ENCODE measurements at regions not wholly inside any gene's neighbourhood (a gene's known extent, or its start where the extent isn't known, plus 50 kb on each side); places are given as distances from the start of the nearest gene placed in this dataset.

DNA sequence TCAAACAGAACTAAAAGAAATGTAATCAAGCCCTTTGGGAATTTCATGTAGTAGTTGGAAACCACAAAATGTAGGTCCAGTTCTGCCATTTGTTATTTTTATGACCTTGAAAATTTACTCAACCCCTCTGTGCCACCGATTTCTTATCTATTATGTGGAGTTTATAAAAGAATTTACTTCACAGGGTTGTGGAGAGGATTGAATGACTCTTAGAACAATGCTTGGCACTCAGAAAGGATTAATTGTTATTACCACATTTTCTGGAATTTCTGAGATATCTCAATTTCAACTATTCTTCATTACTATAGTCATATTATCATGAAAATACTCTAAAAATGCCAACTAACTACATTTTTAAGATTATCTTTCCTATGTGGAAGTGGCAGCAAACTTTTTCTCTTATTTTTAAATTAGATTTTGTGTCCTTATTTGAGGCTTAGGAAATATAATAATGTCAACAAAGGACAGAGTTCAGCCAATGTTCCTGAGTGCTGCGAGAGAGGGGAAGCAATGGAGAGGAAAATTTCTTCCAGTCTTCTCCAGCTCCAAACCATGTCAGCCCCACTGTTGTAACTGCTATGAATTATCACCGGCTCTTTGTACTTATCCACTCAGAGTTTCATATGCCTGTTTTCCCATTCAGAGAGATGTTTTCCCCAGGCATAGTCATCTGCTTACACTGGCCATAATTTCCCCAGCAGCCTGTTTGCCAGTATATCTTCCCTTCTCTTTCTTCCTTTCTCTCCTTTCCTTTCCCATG, 525.6 kb downstream of the SPATA31D1 start:
- FAIRE-seq, result no peak

DNA sequence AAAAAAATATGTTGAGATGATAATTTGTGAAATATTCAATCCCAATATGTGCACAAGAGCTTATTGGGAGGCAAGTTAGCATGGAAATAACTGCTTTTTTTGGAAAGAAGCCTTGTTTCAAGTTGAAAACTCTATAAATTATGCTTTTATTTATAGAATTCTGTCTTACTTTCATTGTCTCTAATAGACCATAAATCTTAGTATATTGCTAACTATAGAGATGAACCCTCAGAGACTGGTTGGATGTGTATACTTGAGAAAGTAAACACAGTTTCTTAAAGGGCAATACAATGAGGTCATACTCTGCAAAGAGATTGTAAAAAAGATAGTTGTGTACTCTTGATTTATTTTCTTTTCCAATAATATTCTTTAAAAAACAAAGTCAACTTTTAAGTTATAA, 530.3 kb downstream of the SPATA31D1 start:
- FAIRE-seq, result peak; percentile 77

DNA sequence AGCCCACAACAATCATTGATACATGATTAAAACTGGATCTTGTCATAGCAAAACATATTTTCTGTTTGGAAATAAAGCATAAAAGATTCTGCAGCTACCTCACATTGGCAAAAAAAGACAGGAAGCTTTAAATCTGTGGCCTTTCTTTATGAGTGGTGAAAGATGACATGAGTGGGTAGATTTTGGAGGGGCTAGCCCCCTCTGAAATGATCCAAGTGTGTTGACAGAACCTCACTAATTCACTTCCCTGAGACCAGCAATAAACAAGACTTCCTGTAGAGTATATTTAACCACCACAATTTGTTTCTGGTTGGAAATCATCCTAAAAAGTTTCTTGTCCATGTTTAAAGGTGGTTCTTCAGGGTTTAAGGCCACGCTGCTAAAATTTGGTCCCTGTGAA, 530.8 kb downstream of the SPATA31D1 start:
- no peak for FAIRE-seq

DNA sequence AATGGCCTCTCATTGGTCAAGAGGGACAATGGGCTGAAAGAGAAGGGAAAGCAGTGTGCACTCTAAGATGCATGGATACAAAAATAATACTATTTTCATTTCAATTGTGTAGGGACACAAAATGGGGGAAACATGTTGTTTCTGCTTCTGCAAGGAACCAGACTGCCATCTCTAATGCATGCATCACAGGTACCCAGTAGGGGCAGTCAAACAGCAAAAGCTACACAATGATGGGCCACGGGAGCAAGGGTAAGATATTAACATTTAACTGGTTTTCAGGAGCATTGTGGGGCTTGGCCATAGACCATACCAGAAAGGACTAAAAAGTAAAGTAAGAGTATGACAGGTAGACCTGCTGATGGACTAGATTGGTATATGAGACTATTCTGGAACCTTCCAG, 535.8 kb downstream of the SPATA31D1 start:
- no peak for FAIRE-seq

DNA sequence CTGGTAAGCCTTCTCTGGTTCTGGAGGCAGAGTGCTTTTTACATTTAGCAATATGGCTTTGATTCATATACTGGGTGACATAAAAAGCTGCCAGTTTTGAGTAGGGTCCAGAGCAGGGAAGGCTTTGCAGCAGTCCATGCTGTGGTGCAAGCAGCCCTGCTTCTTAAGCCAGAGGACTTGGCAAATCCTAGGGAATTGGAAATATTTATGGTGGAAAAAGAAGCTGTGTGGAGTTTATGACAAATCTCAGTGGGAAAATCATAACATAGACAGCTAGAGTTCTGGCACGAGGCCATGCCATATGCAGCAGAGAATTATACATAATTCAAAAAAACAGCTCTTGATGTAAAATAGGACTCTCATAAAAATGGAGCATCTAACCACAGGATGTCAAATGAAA, 536.4 kb downstream of the RASEF start:
- no peak for FAIRE-seq

DNA sequence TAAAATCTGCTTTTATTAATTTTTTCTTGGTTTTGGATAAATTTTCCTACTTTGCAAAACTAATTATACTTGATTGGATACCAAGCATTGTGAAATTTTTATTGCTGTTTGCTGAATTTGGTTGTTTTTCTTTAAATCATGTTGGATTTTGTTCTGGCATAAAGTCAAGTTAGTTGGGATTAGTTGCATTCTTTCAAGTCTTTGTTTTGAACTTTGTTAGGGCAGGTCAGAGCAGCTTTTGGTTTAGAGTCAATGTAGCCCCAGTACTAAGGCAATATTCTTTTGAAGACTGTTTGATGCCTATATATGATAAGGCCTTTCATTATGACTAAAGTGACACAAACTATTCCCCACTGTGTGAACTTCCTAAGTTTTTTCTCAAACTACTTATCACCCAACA, 531.1 kb downstream of the RASEF start:
- FAIRE-seq, result peak; percentile 5

DNA sequence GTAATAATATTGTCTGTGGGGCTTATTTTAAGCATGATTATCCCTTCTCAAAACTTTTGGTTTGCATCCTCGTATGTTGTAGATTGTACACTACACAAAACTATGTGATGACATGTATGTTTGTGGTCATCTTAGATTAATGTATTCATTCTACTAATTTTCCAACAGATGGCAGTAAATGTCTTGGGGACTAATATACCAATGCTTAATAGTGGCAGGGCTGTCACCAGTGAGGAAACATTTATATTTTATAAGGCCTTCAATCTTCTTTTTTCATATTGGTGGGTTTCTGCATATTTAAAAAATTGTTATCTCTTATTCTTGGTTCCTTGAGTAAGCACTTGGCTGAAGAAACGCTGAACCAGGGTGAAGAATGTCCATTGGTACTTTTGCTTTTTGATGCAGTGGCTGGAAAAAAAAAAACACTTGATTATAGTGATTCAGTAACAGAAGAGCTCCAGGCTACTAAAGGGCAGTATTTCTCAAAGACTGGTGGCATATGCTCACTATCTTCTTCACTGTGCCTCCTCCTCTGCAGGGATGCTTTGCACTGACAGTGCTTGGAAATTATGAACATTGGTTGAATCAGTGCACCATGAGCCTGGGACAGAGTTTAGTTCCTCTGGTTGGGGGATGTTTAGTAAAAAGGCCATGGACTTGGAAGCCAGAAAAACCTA, 530.3 kb downstream of the RASEF start:
- peak; percentile 49 for FAIRE-seq

DNA sequence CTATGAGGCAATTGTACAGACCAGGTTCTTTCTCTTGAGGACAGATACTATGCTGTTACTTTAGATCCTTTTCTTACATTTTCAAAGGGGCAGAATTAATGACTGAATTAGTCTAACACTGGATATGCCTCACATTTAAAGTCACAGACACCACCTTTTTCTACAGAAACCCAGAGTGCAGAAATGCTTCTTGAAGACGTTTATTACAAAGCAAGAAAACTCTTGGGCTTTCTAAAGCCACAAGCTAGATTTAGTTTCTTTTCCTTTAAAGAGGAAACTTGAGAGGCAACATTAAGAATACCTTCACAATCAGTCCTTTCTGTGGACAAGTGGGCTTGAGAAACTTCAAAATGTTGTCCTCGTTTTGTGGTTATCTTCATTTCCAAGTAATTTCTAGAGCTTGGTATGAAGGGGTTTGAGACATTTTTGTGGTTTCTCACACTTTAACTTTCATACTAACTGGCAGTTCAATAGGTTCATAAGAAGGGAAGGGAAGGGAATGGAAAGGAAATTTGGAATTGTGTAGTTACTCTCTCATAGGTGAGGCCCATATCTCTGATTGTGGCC, 527.4 kb downstream of the RASEF start:
- FAIRE-seq, result no peak

DNA sequence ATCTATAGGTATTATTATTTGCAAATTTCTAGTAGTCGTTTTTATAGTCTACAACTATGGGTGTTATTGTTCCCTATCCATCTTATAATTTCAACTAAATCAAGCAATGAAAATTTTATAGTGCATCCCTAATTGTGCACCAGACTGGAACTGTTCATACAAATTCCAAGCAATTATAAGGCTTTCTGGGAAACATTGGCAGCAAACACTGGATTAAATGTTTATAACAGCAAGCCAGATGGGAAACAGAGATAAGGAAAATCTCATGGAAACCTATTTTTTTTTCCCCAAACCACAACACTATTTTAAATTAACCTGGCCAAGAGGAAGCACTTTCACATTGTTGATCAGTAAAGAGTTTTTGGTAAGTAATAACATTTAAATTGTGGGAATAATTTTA, 524.3 kb downstream of the RASEF start:
- FAIRE-seq, result peak; percentile 81

DNA sequence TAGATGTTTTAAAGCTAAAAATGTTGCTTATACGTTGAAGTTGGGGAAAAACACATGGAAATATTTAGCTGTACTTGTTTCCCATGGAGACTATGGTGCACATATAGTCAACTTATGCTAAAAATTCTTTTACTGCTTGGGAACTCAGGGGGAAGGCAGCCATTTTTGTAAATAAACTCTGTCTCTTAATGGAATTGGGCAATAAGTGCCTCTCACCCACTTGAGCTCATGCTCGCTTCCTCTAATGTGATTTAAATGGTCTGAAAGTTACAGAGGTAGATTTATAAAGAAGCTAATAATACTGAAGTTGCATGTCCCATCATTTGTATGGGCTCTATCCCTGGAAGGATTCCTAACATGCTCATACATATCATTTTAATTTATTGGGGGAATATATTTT, 523.8 kb downstream of the RASEF start:
- no peak for FAIRE-seq

DNA sequence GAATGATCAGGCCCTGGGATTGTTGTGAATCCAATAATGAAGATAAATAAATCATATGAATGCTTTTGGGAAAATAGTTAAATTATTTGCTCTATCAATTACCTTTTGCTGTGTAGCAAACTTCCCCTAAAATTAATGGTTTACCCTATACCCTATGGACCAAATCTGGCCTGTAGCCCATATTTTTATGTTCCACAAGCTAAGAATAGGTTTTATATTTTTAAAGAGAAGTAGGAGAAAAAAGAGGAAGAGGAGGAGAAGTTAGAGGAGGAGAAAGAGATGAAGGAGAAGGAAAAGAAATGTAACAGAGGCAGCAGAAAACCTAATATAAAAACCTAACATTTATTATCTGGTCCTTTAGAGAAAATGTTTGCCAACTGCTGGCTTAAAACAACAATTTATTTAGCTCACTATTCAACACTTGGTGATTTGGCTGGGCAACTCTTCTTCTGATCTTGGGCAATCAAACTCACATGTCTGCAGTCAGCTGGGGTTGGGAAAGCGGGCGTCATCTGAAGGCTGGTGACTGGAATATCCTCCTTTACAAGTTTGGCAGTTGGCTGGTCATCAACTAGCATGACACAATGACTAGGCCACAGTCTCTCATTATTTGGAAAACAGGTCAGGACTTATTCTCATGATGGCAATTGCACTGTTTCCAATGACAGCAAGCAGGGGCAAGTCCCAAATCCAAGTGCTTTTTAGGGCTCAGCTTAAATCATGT, 522.9 kb downstream of the RASEF start:
- FAIRE-seq, result no peak

DNA sequence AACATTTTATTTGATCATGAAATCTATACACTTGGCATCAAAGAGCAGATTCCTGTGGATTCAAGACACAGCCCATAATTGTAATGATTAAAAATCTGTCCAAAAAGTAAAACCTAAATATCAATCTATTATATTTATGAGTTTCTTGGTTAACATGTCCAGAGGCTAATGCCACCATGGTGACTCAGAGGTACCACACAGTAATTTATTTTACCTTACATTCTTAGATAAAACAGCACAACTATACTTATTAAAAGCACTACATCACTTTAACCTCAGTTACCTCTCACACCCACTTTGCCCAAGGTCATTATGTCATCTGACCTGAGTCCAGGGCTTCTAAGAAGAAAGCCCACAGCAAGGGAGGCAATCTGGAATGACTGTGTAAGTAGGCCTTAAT, 519.2 kb downstream of the RASEF start:
- FAIRE-seq, result no peak

DNA sequence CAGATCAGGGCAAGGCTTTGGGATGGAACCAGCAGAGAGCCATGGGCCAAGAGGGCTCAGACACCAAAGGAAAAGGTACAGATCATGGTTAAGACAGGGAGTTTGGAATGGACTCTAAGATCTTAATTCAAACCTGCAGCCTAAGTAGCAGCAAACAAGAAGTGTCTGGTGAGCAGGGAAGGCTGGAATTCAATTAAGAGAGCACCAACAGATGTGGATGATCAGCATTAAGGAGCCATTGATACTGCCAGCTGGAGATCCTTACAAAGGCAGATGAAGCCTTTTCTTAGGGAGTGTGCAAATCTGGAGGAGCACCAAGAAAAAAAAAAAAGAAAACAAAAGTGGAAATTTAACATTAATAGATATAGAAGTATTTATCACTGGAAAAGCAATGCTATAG, 516.8 kb downstream of the RASEF start:
- FAIRE-seq, result no peak

DNA sequence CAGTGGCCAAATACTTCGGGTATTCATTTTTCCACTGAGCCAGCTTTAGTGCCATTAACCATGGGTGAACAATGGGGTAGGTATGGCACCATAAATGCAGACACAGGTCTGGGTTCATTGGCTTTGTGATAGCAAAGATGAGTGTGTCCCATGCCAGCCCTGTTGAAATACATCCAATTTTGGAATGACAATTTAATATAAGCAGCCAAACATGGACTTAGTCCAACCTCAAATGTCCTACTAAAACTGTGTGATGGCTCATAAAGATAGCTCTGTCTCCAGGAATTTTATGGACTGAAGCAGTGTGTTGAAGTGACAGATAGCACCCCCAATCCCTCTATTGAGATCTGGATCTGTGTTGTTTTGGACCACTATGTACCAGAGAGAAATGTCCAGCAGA, 514.9 kb downstream of the RASEF start:
- FAIRE-seq, result no peak

DNA sequence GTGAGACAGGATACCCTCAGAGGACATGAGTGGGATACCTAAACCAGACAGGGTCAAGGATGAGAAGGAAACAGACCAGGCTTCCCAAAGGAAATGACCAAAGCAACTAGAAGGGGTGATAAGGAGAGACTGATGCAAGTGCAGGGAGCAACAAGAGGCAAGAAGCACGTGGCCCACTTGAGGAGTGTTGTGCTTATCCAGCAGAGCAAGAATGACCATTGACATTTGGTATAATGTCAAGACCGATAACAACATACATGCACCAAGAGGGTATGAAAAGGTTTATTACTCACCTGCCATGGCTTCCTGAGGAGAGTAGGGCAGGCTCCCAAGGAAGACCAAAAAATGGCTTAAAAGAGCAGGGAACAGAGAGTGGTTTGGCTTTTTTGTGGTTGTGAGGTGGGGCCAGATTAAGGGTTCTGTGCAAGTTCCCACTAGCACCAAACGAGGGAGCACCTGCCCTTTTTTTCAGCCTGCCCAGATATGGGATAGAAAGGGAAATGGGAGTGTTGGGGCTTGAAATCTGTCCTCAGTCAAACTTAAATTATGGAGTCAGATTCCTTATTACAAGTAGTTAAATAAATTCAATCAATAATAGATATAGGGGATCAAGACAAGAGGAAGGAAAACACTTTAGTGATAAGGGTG, 513.6 kb downstream of the RASEF start:
- no peak for FAIRE-seq

DNA sequence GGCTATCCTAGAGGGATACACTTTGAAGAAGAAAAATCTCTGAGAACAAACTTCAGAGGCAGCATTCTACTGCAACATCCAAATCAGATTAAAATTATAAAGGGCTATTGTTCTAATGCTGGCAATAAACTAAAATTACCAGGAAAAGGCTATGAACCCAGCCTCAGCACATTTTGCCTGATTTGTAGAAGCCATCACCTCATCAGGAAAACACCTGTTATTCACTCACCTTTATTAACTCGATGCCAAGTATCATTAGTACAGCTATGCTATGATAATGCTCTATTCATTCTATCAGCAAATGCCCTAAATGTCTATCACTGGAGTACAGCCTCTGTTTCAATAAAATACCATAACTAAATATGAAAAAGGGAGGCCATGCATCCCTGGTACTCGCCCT, 510.2 kb downstream of the RASEF start:
- no peak for FAIRE-seq

DNA sequence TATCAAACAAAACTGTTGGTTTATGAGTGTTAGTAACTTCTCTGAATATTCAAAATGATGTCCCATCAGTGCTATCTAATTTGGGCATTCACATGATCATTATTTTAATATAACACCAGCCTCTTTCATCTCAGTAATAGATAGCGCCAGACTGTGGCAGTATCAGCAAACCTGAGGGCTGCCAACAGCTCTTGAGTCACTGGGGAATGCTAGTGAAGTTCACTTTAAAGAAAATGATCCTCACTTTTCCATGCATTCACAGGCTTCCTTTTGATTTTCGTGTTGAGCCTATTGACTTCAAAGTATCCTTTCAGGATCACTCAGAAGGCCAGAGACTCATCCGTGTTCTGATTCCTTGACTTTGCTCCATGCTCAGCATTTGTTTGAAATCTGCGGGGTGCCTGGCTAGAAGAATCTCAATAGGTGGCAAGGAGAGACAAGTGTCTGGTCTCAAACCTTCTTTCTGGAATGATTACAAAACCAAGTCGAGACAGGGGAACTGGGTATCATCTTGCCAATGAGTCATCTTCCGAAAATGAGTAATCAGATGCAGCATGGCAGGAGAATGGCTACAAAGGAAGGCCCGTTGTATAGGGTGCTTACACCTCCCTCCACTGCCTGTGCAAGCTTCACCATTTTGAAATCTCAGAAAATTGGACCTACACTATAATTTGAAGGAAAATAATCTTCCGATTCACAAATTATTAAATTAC, 509.1 kb downstream of the RASEF start:
- FAIRE-seq, result no peak

DNA sequence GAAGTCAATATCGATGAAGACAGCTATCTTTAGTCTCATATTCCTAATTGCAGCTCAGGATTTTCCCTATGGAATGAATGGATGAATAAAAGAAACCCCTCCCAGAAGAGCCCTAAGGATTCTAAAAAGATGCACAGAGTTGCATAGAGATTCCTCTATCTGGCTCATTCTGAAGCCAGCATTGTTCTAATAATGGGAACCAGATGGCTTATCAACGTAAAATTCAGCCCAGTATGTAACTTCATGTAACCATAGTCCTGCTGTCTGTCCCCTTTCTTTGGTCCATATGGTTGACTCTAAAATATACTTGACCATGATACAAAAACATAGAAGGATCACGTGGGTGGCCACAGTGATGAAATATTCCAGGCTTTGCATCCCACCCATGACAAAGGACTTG, 508.6 kb downstream of the RASEF start:
- FAIRE-seq, result no peak

DNA sequence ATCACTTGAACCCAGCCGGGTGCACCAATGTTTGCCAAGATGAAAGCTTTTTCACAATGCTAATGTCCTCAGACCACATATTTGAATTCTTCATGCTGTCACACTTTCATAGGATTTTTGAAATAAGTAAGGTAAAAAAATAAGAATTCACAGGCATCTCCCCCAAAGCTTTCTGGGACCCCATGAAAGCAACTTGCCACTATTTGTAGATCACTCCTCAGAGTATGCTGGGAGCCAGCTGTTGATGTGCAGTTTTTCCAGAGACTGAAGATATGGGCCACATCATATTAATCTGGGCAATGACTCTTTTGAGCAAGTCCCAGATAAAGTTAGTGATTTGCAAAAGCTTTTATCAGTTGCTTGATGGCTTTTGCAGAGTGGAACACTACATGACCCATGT, 507.9 kb downstream of the RASEF start:
- FAIRE-seq, result no peak

DNA sequence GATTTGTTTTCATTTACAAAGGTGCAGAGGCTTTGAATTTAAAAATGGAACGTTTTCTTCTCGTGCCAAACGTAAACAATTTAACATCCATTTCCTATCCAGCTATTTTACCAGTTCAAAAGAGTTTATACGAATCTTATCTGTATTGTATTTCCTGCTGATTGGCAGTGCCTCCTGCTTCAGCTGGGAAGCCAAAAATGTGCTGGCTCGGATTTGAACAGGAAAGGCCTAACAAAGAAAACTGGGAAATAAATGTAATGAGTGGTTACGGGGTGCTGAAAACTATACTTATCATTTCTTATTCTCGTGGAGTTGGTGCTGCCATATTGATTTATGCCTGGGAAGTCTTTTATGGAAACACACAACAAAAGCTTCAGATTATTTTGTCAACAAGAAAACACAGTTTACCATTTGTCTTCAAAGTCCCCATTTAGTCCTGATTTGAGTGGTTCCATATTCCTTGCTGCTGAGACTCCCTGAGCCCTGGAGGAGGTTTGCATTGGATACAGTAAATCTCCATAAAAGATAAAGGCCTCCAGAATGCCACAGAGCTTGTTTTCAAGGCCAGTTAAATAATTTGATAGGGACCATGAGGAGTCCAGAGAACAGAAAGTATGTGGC, 507.4 kb downstream of the RASEF start:
- no peak for FAIRE-seq

DNA sequence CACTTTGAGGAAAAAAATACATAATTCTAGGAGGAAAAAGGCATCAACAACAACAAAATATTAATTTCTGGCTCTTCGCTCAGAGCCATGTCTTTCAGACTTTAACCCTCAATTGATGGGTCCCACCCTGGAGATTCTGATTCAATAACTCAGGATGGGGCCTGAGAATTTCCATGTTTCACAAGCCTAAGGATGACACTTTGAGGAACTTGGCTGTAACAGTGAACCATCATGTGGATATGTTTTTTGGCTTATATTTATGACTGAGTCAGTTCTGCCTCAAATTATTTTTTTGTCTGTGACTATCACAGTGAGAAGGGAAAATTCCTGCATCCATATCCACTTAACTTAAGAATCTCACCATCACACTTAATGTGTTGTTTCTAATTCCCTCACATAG, 504.6 kb downstream of the RASEF start:
- FAIRE-seq, result no peak

Measured in islet of Langerhans (tissue), 1 donor.